ENCODE measurements at regions not wholly inside any gene's neighbourhood (a gene's known extent, or its start where the extent isn't known, plus 50 kb on each side); places are given as distances from the start of the nearest gene placed in this dataset.
"Not testable (repeated sequence)": the region's sequence is repeated elsewhere in the genome, so short reads cannot be mapped to it uniquely, and the experiment has no call there.

- H3K4me3 ChIP-seq (ENCODE audit: low read length) = no peak overlapping the region
- H3K9me3 ChIP-seq (ENCODE audit: control insufficient read depth, low read length) = no peaks in the 10 kb centered on the region
- no peaks in the 10 kb centered on the region for H3K4me1 ChIP-seq (ENCODE audit: control insufficient read depth, insufficient read depth, low read length)
- H3K27me3 ChIP-seq (replicated peaks; ENCODE audit: control insufficient read depth, insufficient read depth, low read length) = no peaks in the 10 kb centered on the region
- no peak overlapping the region for H3K9ac ChIP-seq (ENCODE audit: low read length)
- no peak for DNase-seq (ENCODE audit: low read depth)
- no peaks in the 10 kb centered on the region for H3K36me3 ChIP-seq (ENCODE audit: control insufficient read depth, insufficient read depth, low read length, severe bottlenecking)
Measured at GRCh38 chr10:60589376-60589775, 188.9 kb upstream of the CDK1 start.

DNA sequence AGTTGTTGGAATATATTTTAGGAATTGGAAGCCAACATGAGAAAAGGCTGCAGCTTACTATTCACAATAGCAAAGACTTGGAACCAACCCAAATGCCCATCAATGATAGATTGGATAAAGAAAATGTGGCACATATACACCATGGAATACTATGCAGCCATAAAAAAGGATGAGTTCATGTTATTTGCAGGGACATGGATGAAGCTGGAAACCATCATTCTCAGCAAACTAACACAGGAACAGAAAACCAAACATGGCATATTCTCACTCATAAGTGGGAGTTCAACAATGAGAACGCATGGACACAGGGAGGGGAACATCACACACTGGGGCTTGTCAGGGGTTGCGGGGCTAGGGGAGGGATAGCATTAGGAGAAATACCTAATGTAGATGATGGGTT is 192.1 kb upstream of the ANK3 start:
- H3K9ac ChIP-seq (ENCODE audit: low read length); H3K36me3 ChIP-seq (ENCODE audit: control insufficient read depth, insufficient read depth, low read length, severe bottlenecking); H3K27me3 ChIP-seq (replicated peaks; ENCODE audit: control insufficient read depth, insufficient read depth, low read length); H3K9me3 ChIP-seq (ENCODE audit: control insufficient read depth, low read length); H3K4me1 ChIP-seq (ENCODE audit: control insufficient read depth, insufficient read depth, low read length); DNase-seq (ENCODE audit: low read depth); H3K4me3 ChIP-seq (ENCODE audit: low read length): not testable (repeated sequence)

DNA sequence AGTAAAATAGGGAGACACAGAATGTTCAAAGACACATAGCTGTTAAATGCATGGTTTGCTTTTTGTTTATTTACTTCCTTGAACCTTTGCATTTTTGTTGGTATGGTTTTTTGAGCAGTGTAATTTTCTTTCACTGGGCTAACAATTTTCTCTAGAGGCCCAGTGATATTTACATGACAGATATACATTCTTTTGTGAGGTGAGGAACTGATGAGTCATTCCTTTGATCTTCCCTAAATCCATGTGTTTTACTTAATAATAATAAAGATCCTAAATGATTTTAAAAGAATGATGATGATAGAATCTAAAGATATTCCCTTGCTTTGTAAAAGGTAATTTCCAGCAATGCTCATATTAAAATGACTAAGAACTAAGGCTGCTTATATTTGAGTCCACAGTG is 188.5 kb upstream of the ANK3 start:
- no peaks in the 10 kb centered on the region for H3K27me3 ChIP-seq (replicated peaks; ENCODE audit: control insufficient read depth, insufficient read depth, low read length)
- no peaks in the 10 kb centered on the region for H3K9me3 ChIP-seq (ENCODE audit: control insufficient read depth, low read length)
- H3K9ac ChIP-seq (ENCODE audit: low read length) = no peak overlapping the region
- no peak for DNase-seq (ENCODE audit: low read depth)
- no peaks in the 10 kb centered on the region for H3K36me3 ChIP-seq (ENCODE audit: control insufficient read depth, insufficient read depth, low read length, severe bottlenecking)
- no peak overlapping the region for H3K4me3 ChIP-seq (ENCODE audit: low read length)
- no peaks in the 10 kb centered on the region for H3K4me1 ChIP-seq (ENCODE audit: control insufficient read depth, insufficient read depth, low read length)

GRCh38 chr10:60576130-60577069 is 186.7 kb upstream of the ANK3 start:
- H3K9me3 ChIP-seq (ENCODE audit: control insufficient read depth, low read length) = no peaks in the 10 kb centered on the region
- H3K36me3 ChIP-seq (ENCODE audit: control insufficient read depth, insufficient read depth, low read length, severe bottlenecking) = no peaks in the 10 kb centered on the region

DNA sequence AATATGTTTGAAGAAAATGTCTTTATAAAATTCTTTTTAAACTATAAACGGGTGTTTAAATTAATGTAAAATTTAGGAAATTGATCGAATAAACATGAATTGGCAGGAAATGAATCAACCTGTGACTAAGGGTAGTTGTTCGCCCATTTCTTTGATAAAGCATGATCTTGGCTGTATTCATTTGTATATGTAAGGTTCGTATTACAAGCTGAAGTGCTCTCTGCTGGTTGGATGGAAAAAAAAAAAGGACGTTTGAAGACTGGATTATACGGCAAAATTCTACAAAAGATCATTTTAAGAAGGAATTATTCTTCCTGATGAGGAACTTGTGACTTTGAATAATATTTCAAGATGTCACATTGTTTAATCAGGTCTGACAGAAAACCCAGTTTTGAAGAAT is 185.4 kb upstream of the ANK3 start:
- H3K27me3 ChIP-seq (replicated peaks; ENCODE audit: control insufficient read depth, insufficient read depth, low read length) = no peaks in the 10 kb centered on the region
- no peak for DNase-seq (ENCODE audit: low read depth)
- H3K9me3 ChIP-seq (ENCODE audit: control insufficient read depth, low read length) = no peaks in the 10 kb centered on the region
- no peak overlapping the region for H3K9ac ChIP-seq (ENCODE audit: low read length)
- no peak overlapping the region for H3K4me3 ChIP-seq (ENCODE audit: low read length)
- peaks cover 12% of the 10 kb centered on the region for H3K4me1 ChIP-seq (ENCODE audit: control insufficient read depth, insufficient read depth, low read length)
- no peaks in the 10 kb centered on the region for H3K36me3 ChIP-seq (ENCODE audit: control insufficient read depth, insufficient read depth, low read length, severe bottlenecking)

More at GRCh38 chr10:60576130-60577069, 186.7 kb upstream of the ANK3 start:
- Histone ChIP-seq H3K27me3 (replicated peaks; ENCODE audit: control insufficient read depth, insufficient read depth, low read length) (no peaks in the 10 kb centered on the region), H3K4me3 (ENCODE audit: low read length) (no peak overlapping the region), H3K9ac (ENCODE audit: low read length) (no peak overlapping the region), H3K4me1 (ENCODE audit: control insufficient read depth, insufficient read depth, low read length) (peaks cover 12% of the 10 kb centered on the region)
- no peak for DNase-seq (ENCODE audit: low read depth)

DNA sequence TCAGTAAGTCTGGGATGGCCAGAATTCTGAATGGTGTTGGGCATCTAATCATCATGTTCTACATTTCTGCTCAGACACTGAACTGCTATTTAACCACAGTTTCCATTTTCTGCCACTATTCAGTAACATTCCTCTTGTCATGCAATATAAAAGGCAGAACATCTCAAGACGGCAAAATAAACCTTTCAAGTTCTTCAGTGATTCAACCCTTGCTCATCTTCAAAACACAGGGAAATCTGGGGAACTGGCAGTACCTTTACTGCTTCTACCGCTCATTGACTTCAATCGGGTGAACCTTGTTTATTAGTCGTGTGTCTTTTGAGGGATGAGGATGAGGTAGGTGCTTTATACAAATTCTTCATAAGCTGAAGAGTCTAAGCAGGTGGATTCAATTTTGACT is 184.7 kb upstream of the ANK3 start:
- H3K4me1 ChIP-seq (ENCODE audit: control insufficient read depth, insufficient read depth, low read length) = peaks cover 12% of the 10 kb centered on the region
- H3K9me3 ChIP-seq (ENCODE audit: control insufficient read depth, low read length) = no peaks in the 10 kb centered on the region
- H3K36me3 ChIP-seq (ENCODE audit: control insufficient read depth, insufficient read depth, low read length, severe bottlenecking) = no peaks in the 10 kb centered on the region
- no peaks in the 10 kb centered on the region for H3K27me3 ChIP-seq (replicated peaks; ENCODE audit: control insufficient read depth, insufficient read depth, low read length)
- DNase-seq (ENCODE audit: low read depth) = no peak
- no peak overlapping the region for H3K9ac ChIP-seq (ENCODE audit: low read length)
- no peak overlapping the region for H3K4me3 ChIP-seq (ENCODE audit: low read length)

DNA sequence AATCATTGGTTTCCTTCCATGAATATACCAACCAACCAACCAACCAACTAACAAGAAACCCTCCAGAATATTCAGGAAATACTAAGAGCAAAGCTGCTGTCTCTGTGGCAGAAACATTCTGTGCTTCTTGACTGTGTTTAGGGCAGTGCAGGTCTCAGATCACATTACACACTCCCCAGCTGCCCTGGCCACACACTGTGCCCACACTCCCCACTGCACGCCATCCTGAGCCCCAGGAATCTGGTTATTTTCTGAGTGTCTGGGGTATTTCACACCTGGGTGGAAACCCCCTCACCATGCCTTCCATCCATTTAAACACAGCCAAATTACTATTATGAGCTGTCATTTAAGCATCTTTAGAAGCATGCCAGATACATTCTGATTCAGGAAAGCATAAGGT is 183.7 kb upstream of the ANK3 start:
- H3K4me1 ChIP-seq (ENCODE audit: control insufficient read depth, insufficient read depth, low read length) = peaks cover 12% of the 10 kb centered on the region
- no peak overlapping the region for H3K9ac ChIP-seq (ENCODE audit: low read length)
- H3K36me3 ChIP-seq (ENCODE audit: control insufficient read depth, insufficient read depth, low read length, severe bottlenecking) = no peaks in the 10 kb centered on the region
- H3K27me3 ChIP-seq (replicated peaks; ENCODE audit: control insufficient read depth, insufficient read depth, low read length) = no peaks in the 10 kb centered on the region
- H3K9me3 ChIP-seq (ENCODE audit: control insufficient read depth, low read length) = no peaks in the 10 kb centered on the region
- DNase-seq (ENCODE audit: low read depth) = peak; percentile 31
- H3K4me3 ChIP-seq (ENCODE audit: low read length) = no peak overlapping the region

- DNase-seq (ENCODE audit: low read depth) = peak; percentile 63
- peak overlapping the region; percentile 75 for H3K4me3 ChIP-seq (ENCODE audit: low read length)
Measured at GRCh38 chr10:60572511-60573194, 183.0 kb upstream of the ANK3 start.

DNA sequence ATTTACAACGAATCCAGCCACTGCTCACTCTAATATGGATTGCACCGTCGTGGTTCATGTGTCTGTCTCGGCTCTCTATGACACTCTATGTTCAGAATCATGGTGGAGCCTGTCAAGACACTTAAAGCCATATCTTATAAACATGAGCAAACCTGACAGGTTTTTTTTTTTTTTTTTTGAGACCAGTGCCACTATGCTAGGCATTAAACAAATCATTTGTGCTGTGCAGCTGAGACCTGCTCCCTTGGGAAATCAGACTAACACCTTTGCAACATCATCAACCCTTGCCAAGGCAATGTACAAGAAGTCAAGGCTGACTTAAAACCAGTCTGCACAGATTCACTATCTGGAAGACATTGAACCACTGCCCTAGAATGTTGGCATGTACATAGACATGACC is 181.2 kb upstream of the ANK3 start:
- H3K9me3 ChIP-seq (ENCODE audit: control insufficient read depth, low read length) = peaks cover 9% of the 10 kb centered on the region
- peaks cover 12% of the 10 kb centered on the region for H3K4me1 ChIP-seq (ENCODE audit: control insufficient read depth, insufficient read depth, low read length)
- H3K36me3 ChIP-seq (ENCODE audit: control insufficient read depth, insufficient read depth, low read length, severe bottlenecking) = no peaks in the 10 kb centered on the region
- no peaks in the 10 kb centered on the region for H3K27me3 ChIP-seq (replicated peaks; ENCODE audit: control insufficient read depth, insufficient read depth, low read length)
- no peak overlapping the region for H3K9ac ChIP-seq (ENCODE audit: low read length)
- DNase-seq (ENCODE audit: low read depth) = no peak
- H3K4me3 ChIP-seq (ENCODE audit: low read length) = no peak overlapping the region

More at GRCh38 chr10:60572511-60573194, 183.0 kb upstream of the ANK3 start:
- H3K9me3 ChIP-seq (ENCODE audit: control insufficient read depth, low read length) = no peaks in the 10 kb centered on the region
- H3K4me1 ChIP-seq (ENCODE audit: control insufficient read depth, insufficient read depth, low read length) = peaks cover 12% of the 10 kb centered on the region
- H3K36me3 ChIP-seq (ENCODE audit: control insufficient read depth, insufficient read depth, low read length, severe bottlenecking) = no peaks in the 10 kb centered on the region
- H3K27me3 ChIP-seq (replicated peaks; ENCODE audit: control insufficient read depth, insufficient read depth, low read length) = no peaks in the 10 kb centered on the region
- peak overlapping the region; percentile 27 for H3K9ac ChIP-seq (ENCODE audit: low read length)

GRCh38 chr10:60570272-60570865 is 180.7 kb upstream of the ANK3 start:
- Histone ChIP-seq H3K9me3 (ENCODE audit: control insufficient read depth, low read length) (peaks cover 9% of the 10 kb centered on the region), H3K27me3 (replicated peaks; ENCODE audit: control insufficient read depth, insufficient read depth, low read length) (no peaks in the 10 kb centered on the region), H3K9ac (ENCODE audit: low read length) (no peak overlapping the region), H3K4me3 (ENCODE audit: low read length) (no peak overlapping the region), H3K4me1 (ENCODE audit: control insufficient read depth, insufficient read depth, low read length) (peaks cover 12% of the 10 kb centered on the region), H3K36me3 (ENCODE audit: control insufficient read depth, insufficient read depth, low read length, severe bottlenecking) (no peaks in the 10 kb centered on the region)
- no peak for DNase-seq (ENCODE audit: low read depth)

DNA sequence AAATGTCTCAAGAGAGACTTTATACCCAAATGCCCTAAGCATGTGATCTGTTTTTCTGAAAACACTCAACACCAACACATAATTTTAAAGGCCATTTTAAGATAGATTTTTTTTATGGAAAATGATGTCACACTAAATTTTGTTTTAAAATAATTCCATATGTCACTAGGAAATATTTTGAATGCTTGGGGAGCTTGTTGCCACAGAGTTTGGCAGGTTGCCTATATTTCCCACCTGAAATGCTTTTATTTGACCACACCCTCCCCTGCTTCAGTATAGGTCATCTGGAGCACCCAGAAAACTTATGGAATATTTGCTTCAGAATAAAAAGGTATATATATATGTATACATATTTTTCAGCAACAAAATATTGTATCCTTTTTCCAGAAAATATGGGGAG is 180.0 kb upstream of the ANK3 start:
- Histone ChIP-seq H3K4me3 (ENCODE audit: low read length) (no peak overlapping the region), H3K4me1 (ENCODE audit: control insufficient read depth, insufficient read depth, low read length) (peaks cover 12% of the 10 kb centered on the region), H3K9ac (ENCODE audit: low read length) (no peak overlapping the region), H3K27me3 (replicated peaks; ENCODE audit: control insufficient read depth, insufficient read depth, low read length) (no peaks in the 10 kb centered on the region), H3K36me3 (ENCODE audit: control insufficient read depth, insufficient read depth, low read length, severe bottlenecking) (no peaks in the 10 kb centered on the region), H3K9me3 (ENCODE audit: control insufficient read depth, low read length) (peaks cover 9% of the 10 kb centered on the region)
- DNase-seq (ENCODE audit: low read depth) = no peak

All from adipocyte (in vitro differentiated cells).